ENCODE measurements at regions not wholly inside any gene's neighbourhood (a gene's known extent, or its start where the extent isn't known, plus 50 kb on each side); places are given as distances from the start of the nearest gene placed in this dataset.

GRCh38 chr4:123031664-123032063 lies 109.3 kb upstream of the NUDT6 start:
- DNase-seq = no peak

- no peak for DNase-seq
These were observed 111.6 kb upstream of the NUDT6 start for GRCh38 chr4:123034023-123034422.

GRCh38 chr4:123035239-123035638 lies 112.8 kb upstream of the NUDT6 start:
- DNase-seq = no peak

- DNase-seq = no peak
These were observed 115.4 kb upstream of the NUDT6 start for GRCh38 chr4:123037804-123038203.

- no peak for DNase-seq
These were observed 119.7 kb upstream of the NUDT6 start for GRCh38 chr4:123042095-123042494.

- DNase-seq = no peak
These were observed 120.6 kb upstream of the NUDT6 start for GRCh38 chr4:123043013-123043412.

GRCh38 chr4:123043793-123044425 lies 121.5 kb upstream of the NUDT6 start:
- DNase-seq = no peak

- DNase-seq = no peak
These were observed 123.7 kb upstream of the NUDT6 start for GRCh38 chr4:123046096-123046495.

- no peak for DNase-seq
These were observed 127.6 kb upstream of the NUDT6 start for GRCh38 chr4:123050018-123050417.

GRCh38 chr4:123052007-123052406 lies 129.6 kb upstream of the NUDT6 start:
- no peak for DNase-seq

- no peak for DNase-seq
These were observed 133.5 kb upstream of the NUDT6 start for GRCh38 chr4:123055943-123056342.

- no peak for DNase-seq
These were observed 137.8 kb upstream of the NUDT6 start for GRCh38 chr4:123060039-123060770.

GRCh38 chr4:123064390-123064789 lies 142.0 kb upstream of the NUDT6 start:
- DNase-seq = no peak

- DNase-seq = no peak
These were observed 145.7 kb upstream of the NUDT6 start for GRCh38 chr4:123068081-123068480.

- peak in 1 of 3 experiments; percentile 38 for DNase-seq
These were observed 149.7 kb upstream of the NUDT6 start for GRCh38 chr4:123072060-123072459.

- no peak for DNase-seq
These were observed 151.3 kb upstream of the NUDT6 start for GRCh38 chr4:123073650-123074049.

GRCh38 chr4:123077330-123077729 lies 154.9 kb upstream of the NUDT6 start:
- DNase-seq = no peak

GRCh38 chr4:123081971-123082370 lies 159.6 kb upstream of the NUDT6 start:
- no peak for DNase-seq

- DNase-seq = no peak
These were observed 161.2 kb upstream of the NUDT6 start for GRCh38 chr4:123083646-123084045.

GRCh38 chr4:123088501-123088900 lies 166.1 kb upstream of the NUDT6 start:
- DNase-seq = no peak

GRCh38 chr4:123090886-123091285 lies 168.5 kb upstream of the NUDT6 start:
- DNase-seq = no peak

- no peak for DNase-seq
These were observed 170.2 kb upstream of the NUDT6 start for GRCh38 chr4:123092586-123092985.

GRCh38 chr4:123093236-123093635 lies 170.8 kb upstream of the NUDT6 start:
- no peak for DNase-seq

GRCh38 chr4:123096038-123096437 lies 173.6 kb upstream of the NUDT6 start:
- DNase-seq = peak in 1 of 3 experiments; percentile 4

Measured in NCI-H1417 (cell line).